ENCODE measurements at regions not wholly inside any gene's neighbourhood (a gene's known extent, or its start where the extent isn't known, plus 50 kb on each side); places are given as distances from the start of the nearest gene placed in this dataset.

GRCh38 chr5:56420323-56420722 lies 187.2 kb upstream of the ANKRD55 start:
- TF ChIP-seq POLR2A (IDR thresholded peaks at IDR 0.05; ENCODE audit: low read depth) (no peak), POLR2AphosphoS5 (IDR thresholded peaks at IDR 0.05) (no peak)
- TF ChIP-seq, protein P1, sequence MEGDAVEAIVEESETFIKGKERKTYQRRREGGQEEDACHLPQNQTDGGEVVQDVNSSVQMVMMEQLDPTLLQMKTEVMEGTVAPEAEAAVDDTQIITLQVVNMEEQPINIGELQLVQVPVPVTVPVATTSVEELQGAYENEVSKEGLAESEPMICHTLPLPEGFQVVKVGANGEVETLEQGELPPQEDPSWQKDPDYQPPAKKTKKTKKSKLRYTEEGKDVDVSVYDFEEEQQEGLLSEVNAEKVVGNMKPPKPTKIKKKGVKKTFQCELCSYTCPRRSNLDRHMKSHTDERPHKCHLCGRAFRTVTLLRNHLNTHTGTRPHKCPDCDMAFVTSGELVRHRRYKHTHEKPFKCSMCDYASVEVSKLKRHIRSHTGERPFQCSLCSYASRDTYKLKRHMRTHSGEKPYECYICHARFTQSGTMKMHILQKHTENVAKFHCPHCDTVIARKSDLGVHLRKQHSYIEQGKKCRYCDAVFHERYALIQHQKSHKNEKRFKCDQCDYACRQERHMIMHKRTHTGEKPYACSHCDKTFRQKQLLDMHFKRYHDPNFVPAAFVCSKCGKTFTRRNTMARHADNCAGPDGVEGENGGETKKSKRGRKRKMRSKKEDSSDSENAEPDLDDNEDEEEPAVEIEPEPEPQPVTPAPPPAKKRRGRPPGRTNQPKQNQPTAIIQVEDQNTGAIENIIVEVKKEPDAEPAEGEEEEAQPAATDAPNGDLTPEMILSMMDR (IDR thresholded peaks at IDR 0.05), result no peak
